GM23338 (cell line): ENCODE measurements at regions not wholly inside any gene's neighbourhood (a gene's known extent, or its start where the extent isn't known, plus 50 kb on each side); places are given as distances from the start of the nearest gene placed in this dataset.

Experiments used
- ATAC-seq: fragments of 200-7000 bp; cut with Tn5 transposase; 3 replicates; pipeline ENCODE4 v1.9.1; 2020
- DNase-seq: peaks from one replicate; pipeline ENCODE4 v3.0.0-alpha.2; 2015; ENCODE audit warnings: low spot score
- H2AFZ ChIP-seq: fragments of 200-600 bp; sonication (generic); 2 replicates; pipeline ENCODE4 v1.8.0; 2016; ENCODE audit warnings: antibody characterized with exemption, mild to moderate bottlenecking, moderate library complexity
- H3F3A ChIP-seq: fragments of 200-600 bp; sonication (generic); replicated peaks from 2 replicates; pipeline ENCODE4 v1.8.0; 2017; ENCODE audit warnings: antibody characterized with exemption, mixed run types, low read depth
- H3K27ac ChIP-seq: fragments of 200-600 bp; sonication (generic); 2 replicates; pipeline ENCODE4 v1.6.1; 2016; ENCODE audit warnings: low read depth
- H3K27me3 ChIP-seq: fragments of 200-600 bp; sonication (generic); 2 replicates; pipeline ENCODE4 v1.8.0; 2016; ENCODE audit warnings: mild to moderate bottlenecking, mixed run types, moderate library complexity; ENCODE audit not compliant: insufficient read depth
- H3K36me3 ChIP-seq: fragments of 200-600 bp; sonication (generic); 2 replicates; pipeline ENCODE4 v1.8.0; 2016; ENCODE audit warnings: mild to moderate bottlenecking; ENCODE audit not compliant: insufficient read depth
- H3K4me1 ChIP-seq: fragments of 200-600 bp; sonication (generic); 2 replicates; pipeline ENCODE4 v1.8.0; 2016; ENCODE audit warnings: mild to moderate bottlenecking, moderate library complexity; ENCODE audit not compliant: insufficient read depth
- H3K4me2 ChIP-seq: fragments of 200-600 bp; sonication (generic); 2 replicates; pipeline ENCODE4 v1.7.1; 2017; ENCODE audit warnings: mixed run types
- H3K4me3 ChIP-seq: fragments of 200-600 bp; sonication (generic); 2 replicates; pipeline ENCODE4 v1.6.1; 2016; ENCODE audit warnings: mixed run types
- H3K79me2 ChIP-seq: fragments of 200-600 bp; sonication (generic); replicated peaks from 2 replicates; pipeline ENCODE4 v1.8.0; 2017; ENCODE audit warnings: mild to moderate bottlenecking; ENCODE audit not compliant: insufficient read depth
- H3K9me2 ChIP-seq: fragments of 200-600 bp; sonication (generic); 2 replicates; pipeline ENCODE4 v1.8.0; 2017; ENCODE audit not compliant: insufficient read depth
- H4K20me1 ChIP-seq: fragments of 200-600 bp; sonication (generic); replicated peaks from 2 replicates; pipeline ENCODE4 v1.8.0; 2017; ENCODE audit warnings: mild to moderate bottlenecking; ENCODE audit not compliant: insufficient read depth
- H3K27ac Mint-ChIP-seq: 2 replicates; pipeline ENCODE4 v1.8.0; 2020; ENCODE audit warnings: inconsistent platforms, mild to moderate bottlenecking, moderate library complexity, mixed read lengths
- H3K27me3 Mint-ChIP-seq: 3 replicates; pipeline ENCODE4 v1.8.0; 2022; ENCODE audit warnings: low read depth, mild to moderate bottlenecking, moderate library complexity, mixed read lengths, inconsistent platforms; ENCODE audit not compliant: insufficient read depth, poor library complexity
- H3K36me3 Mint-ChIP-seq: 3 replicates; pipeline ENCODE4 v1.8.0; 2021; ENCODE audit warnings: low read depth, mild to moderate bottlenecking, inconsistent platforms, moderate library complexity, mixed read lengths
- H3K4me1 Mint-ChIP-seq: 3 replicates; pipeline ENCODE4 v1.8.0; 2020; ENCODE audit warnings: mild to moderate bottlenecking, inconsistent platforms, mixed read lengths
- H3K4me3 Mint-ChIP-seq: 3 replicates; pipeline ENCODE4 v1.8.0; 2021; ENCODE audit warnings: moderate library complexity, mild to moderate bottlenecking, inconsistent platforms, mixed read lengths
- H3K9me3 Mint-ChIP-seq: 3 replicates; pipeline ENCODE4 v1.8.0; 2020; ENCODE audit warnings: moderate library complexity, mild to moderate bottlenecking, inconsistent platforms, mixed read lengths
- CREB1 ChIP-seq: fragments of 250-450 bp; sonication (Bioruptor Pico); IDR thresholded peaks from 2 replicates; pipeline ENCODE4 v1.5.0; 2020; ENCODE audit warnings: low read depth, mild to moderate bottlenecking, moderate library complexity
- EZH2 ChIP-seq: fragments of 200-600 bp; sonication (generic); IDR thresholded peaks from one replicate; pipeline ENCODE4 v1.8.0; 2017; ENCODE audit warnings: antibody characterized with exemption, mild to moderate bottlenecking, low read depth; ENCODE audit not compliant: unreplicated experiment
- EZH2phosphoT487 ChIP-seq: fragments of 200-600 bp; sonication (generic); IDR thresholded peaks from one replicate; pipeline ENCODE4 v1.8.1; 2018; ENCODE audit warnings: antibody characterized with exemption; ENCODE audit not compliant: unreplicated experiment
- JUNB ChIP-seq: IDR thresholded peaks from one replicate; pipeline ENCODE4 v1.6.1; 2016; ENCODE audit warnings: antibody characterized with exemption; ENCODE audit not compliant: unreplicated experiment
- NANOG ChIP-seq: IDR thresholded peaks from 2 replicates; pipeline ENCODE4 v1.6.1; 2016; ENCODE audit warnings: antibody characterized with exemption, borderline replicate concordance
- POLR2AphosphoS5 ChIP-seq: IDR thresholded peaks from 2 replicates; pipeline ENCODE4 v1.6.1; 2016; ENCODE audit warnings: antibody characterized with exemption, low read depth
- STAT1 ChIP-seq: IDR thresholded peaks from one replicate; pipeline ENCODE4 v1.6.1; 2016; ENCODE audit warnings: antibody characterized with exemption; ENCODE audit not compliant: unreplicated experiment
- ZNF114 ChIP-seq: fragments of 250-450 bp; sonication (Bioruptor Pico); IDR thresholded peaks from 2 replicates; pipeline ENCODE4 v1.5.0; 2020; ENCODE audit warnings: mild to moderate bottlenecking, moderate library complexity
- ZNF331 ChIP-seq: fragments of 250-450 bp; sonication (Bioruptor Pico); IDR thresholded peaks from 2 replicates; pipeline ENCODE4 v1.5.0; 2020; ENCODE audit warnings: low read depth, mild to moderate bottlenecking, moderate library complexity
- TF ChIP-seq, protein P1 (sequence below): IDR thresholded peaks from one replicate; pipeline ENCODE4 v1.6.1; 2018; ENCODE audit warnings: antibody characterized with exemption; ENCODE audit not compliant: unreplicated experiment
- TF ChIP-seq, protein P2 (sequence below), 2 experiments: fragments of 200-600 bp in 1 of 2; sonication (generic) in 1 of 2; conservative IDR thresholded peaks; 2 replicates each; pipeline versions ENCODE4 v1.5.1 to v1.6.1; 2016 to 2017; ENCODE audit warnings: antibody characterized with exemption in 2 of 2, low read depth in 2 of 2, mild to moderate bottlenecking in 2 of 2, moderate library complexity in 1 of 2
- TF ChIP-seq, protein P3 (sequence below): IDR thresholded peaks from 2 replicates; pipeline ENCODE4 v1.6.1; 2016; ENCODE audit warnings: antibody characterized with exemption

DNA sequence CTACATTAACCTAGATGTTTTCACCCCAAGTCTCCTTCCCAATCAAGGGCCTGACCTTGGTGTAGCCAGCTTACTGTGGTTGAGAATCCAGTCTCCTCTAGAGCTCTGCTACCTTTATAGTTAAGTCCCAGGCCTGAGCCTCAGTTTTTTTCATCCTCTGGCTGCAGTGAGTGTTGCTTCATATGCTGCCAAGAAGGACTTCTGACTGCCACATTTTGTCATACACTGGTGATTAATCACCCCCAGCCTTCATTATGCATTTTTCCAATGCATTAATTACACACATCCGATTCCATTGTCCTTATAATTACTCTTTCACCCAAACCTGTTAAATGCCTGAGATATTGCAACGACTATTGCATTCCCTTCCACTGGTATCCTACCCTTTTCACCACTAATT lies 66.3 kb upstream of the FGGY start (continued):
- TF ChIP-seq ZNF114 (CRISPR knock-in tag) (no peak), NANOG (no peak), JUNB (no peak), STAT1 (no peak), EZH2 (no peak), CREB1 (CRISPR knock-in tag) (no peak)
- TF ChIP-seq, protein P1, sequence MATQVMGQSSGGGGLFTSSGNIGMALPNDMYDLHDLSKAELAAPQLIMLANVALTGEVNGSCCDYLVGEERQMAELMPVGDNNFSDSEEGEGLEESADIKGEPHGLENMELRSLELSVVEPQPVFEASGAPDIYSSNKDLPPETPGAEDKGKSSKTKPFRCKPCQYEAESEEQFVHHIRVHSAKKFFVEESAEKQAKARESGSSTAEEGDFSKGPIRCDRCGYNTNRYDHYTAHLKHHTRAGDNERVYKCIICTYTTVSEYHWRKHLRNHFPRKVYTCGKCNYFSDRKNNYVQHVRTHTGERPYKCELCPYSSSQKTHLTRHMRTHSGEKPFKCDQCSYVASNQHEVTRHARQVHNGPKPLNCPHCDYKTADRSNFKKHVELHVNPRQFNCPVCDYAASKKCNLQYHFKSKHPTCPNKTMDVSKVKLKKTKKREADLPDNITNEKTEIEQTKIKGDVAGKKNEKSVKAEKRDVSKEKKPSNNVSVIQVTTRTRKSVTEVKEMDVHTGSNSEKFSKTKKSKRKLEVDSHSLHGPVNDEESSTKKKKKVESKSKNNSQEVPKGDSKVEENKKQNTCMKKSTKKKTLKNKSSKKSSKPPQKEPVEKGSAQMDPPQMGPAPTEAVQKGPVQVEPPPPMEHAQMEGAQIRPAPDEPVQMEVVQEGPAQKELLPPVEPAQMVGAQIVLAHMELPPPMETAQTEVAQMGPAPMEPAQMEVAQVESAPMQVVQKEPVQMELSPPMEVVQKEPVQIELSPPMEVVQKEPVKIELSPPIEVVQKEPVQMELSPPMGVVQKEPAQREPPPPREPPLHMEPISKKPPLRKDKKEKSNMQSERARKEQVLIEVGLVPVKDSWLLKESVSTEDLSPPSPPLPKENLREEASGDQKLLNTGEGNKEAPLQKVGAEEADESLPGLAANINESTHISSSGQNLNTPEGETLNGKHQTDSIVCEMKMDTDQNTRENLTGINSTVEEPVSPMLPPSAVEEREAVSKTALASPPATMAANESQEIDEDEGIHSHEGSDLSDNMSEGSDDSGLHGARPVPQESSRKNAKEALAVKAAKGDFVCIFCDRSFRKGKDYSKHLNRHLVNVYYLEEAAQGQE = no peak

DNA sequence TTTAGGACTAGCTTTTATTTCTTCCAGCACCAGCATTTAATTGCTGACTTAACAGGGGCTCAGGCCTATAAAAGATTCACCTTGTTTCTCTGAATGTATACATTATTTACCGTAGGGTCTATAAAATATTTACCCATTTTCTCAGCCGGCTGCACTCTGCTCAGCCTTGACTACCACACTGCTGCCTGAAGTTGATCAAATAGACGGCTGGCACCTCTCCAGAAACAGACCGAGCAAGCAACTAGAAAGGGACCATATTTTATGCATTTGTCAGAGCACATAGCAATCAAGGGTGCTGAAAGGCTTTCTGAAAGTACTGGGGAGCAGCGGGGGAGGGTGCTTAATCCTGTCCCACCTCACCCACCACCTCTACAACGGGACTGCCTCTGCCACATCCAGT lies 64.7 kb upstream of the FGGY start:
- Mint-ChIP-seq H3K27me3 (no peaks in the 10 kb centered on the region), H3K27ac (no peak overlapping the region), H3K4me1 (peaks cover 9% of the 10 kb centered on the region), H3K4me3 (no peak overlapping the region), H3K36me3 (no peaks in the 10 kb centered on the region), H3K9me3 (no peaks in the 10 kb centered on the region)
- DNase-seq (no peak), ATAC-seq (no peak)
- no peak overlapping the region for H3K4me3 ChIP-seq
- no peak overlapping the region for H3K27ac ChIP-seq
- no peaks in the 10 kb centered on the region for H4K20me1 ChIP-seq
- H2AFZ ChIP-seq = no peak overlapping the region
- no peaks in the 10 kb centered on the region for H3K36me3 ChIP-seq
- no peak for TF ChIP-seq JUNB
- TF ChIP-seq NANOG = no peak
- TF ChIP-seq EZH2 = no peak
- TF ChIP-seq, protein P1 = no peak
- TF ChIP-seq ZNF331 (CRISPR knock-in tag) = no peak
- TF ChIP-seq, protein P2, sequence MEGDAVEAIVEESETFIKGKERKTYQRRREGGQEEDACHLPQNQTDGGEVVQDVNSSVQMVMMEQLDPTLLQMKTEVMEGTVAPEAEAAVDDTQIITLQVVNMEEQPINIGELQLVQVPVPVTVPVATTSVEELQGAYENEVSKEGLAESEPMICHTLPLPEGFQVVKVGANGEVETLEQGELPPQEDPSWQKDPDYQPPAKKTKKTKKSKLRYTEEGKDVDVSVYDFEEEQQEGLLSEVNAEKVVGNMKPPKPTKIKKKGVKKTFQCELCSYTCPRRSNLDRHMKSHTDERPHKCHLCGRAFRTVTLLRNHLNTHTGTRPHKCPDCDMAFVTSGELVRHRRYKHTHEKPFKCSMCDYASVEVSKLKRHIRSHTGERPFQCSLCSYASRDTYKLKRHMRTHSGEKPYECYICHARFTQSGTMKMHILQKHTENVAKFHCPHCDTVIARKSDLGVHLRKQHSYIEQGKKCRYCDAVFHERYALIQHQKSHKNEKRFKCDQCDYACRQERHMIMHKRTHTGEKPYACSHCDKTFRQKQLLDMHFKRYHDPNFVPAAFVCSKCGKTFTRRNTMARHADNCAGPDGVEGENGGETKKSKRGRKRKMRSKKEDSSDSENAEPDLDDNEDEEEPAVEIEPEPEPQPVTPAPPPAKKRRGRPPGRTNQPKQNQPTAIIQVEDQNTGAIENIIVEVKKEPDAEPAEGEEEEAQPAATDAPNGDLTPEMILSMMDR (conservative IDR thresholded peaks at IDR 0.05; ENCODE audit: low read depth in 2 of 2) = no peak
- TF ChIP-seq POLR2AphosphoS5 = no peak
- TF ChIP-seq, protein P3, sequence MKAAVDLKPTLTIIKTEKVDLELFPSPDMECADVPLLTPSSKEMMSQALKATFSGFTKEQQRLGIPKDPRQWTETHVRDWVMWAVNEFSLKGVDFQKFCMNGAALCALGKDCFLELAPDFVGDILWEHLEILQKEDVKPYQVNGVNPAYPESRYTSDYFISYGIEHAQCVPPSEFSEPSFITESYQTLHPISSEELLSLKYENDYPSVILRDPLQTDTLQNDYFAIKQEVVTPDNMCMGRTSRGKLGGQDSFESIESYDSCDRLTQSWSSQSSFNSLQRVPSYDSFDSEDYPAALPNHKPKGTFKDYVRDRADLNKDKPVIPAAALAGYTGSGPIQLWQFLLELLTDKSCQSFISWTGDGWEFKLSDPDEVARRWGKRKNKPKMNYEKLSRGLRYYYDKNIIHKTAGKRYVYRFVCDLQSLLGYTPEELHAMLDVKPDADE = no peak
- TF ChIP-seq CREB1 (CRISPR knock-in tag) = no peak
- no peak for TF ChIP-seq EZH2phosphoT487
- TF ChIP-seq ZNF114 (CRISPR knock-in tag) = no peak
- no peaks in the 10 kb centered on the region for H3F3A ChIP-seq
- H3K4me2 ChIP-seq = no peak overlapping the region
- no peaks in the 10 kb centered on the region for H3K79me2 ChIP-seq
- peaks cover 21% of the 10 kb centered on the region for H3K9me2 ChIP-seq
- H3K4me1 ChIP-seq = no peaks in the 10 kb centered on the region
- no peaks in the 10 kb centered on the region for H3K27me3 ChIP-seq
